Trophoblast cell (in vitro differentiated cells and primary cell): ENCODE measurements at regions not wholly inside any gene's neighbourhood (a gene's known extent, or its start where the extent isn't known, plus 50 kb on each side); places are given as distances from the start of the nearest gene placed in this dataset.

Experiments used
- DNase-seq, 2 donors: peaks; one replicate each; pipeline ENCODE4 v3.0.0-alpha.2; 2016
- H2AFZ ChIP-seq: 2 replicates; pipeline ENCODE4 v1.6.1; 2013; ENCODE audit warnings: low read length, moderate library complexity, mild to moderate bottlenecking; ENCODE audit not compliant: insufficient read depth, poor library complexity
- H2AK5ac ChIP-seq: 2 replicates; pipeline ENCODE4 v1.6.1; 2013; ENCODE audit warnings: mild to moderate bottlenecking, low read length
- H2BK120ac ChIP-seq: 2 replicates; pipeline ENCODE4 v1.6.1; 2013; ENCODE audit warnings: low read length, mild to moderate bottlenecking, moderate library complexity; ENCODE audit not compliant: insufficient read depth, poor library complexity
- H2BK12ac ChIP-seq: 2 replicates; pipeline ENCODE4 v1.6.1; 2013; ENCODE audit warnings: mild to moderate bottlenecking, low read length, moderate library complexity
- H2BK5ac ChIP-seq: 2 replicates; pipeline ENCODE4 v1.6.1; 2013; ENCODE audit warnings: low read length, low read depth, moderate library complexity, mild to moderate bottlenecking; ENCODE audit not compliant: poor library complexity
- H3K14ac ChIP-seq: 2 replicates; pipeline ENCODE4 v1.6.1; 2013; ENCODE audit warnings: mild to moderate bottlenecking, low read length
- H3K18ac ChIP-seq: 2 replicates; pipeline ENCODE4 v1.6.1; 2013; ENCODE audit warnings: mild to moderate bottlenecking, low read length
- H3K23ac ChIP-seq: 2 replicates; pipeline ENCODE4 v1.6.1; 2013; ENCODE audit warnings: low read length
- H3K27ac ChIP-seq: 2 replicates; pipeline ENCODE4 v1.5.1; 2013; ENCODE audit warnings: low read depth, mild to moderate bottlenecking, inconsistent platforms, low read length, moderate library complexity
- H3K27me3 ChIP-seq: 2 replicates; pipeline ENCODE4 v1.6.1; 2013; ENCODE audit warnings: inconsistent platforms, mild to moderate bottlenecking, low read length, moderate library complexity; ENCODE audit not compliant: insufficient read depth
- H3K36me3 ChIP-seq, 2 experiments: 1 replicate in 1 of 2; 2 replicates in 1 of 2; pipeline ENCODE4 v1.6.1; 2013; ENCODE audit warnings: low read length in 2 of 2, mild to moderate bottlenecking in 2 of 2, moderate library complexity in 1 of 2; ENCODE audit not compliant: insufficient read depth in 2 of 2, control insufficient read depth in 1 of 2
- H3K4ac ChIP-seq: 2 replicates; pipeline ENCODE4 v1.6.1; 2013; ENCODE audit warnings: low read depth, mild to moderate bottlenecking, low read length, moderate library complexity
- H3K4me1 ChIP-seq, 2 experiments: 1 replicate in 1 of 2; 2 replicates in 1 of 2; pipeline ENCODE4 v1.6.1; 2013; ENCODE audit warnings: low read length in 2 of 2, mild to moderate bottlenecking in 2 of 2, moderate library complexity in 1 of 2; ENCODE audit not compliant: insufficient read depth in 2 of 2, control insufficient read depth in 1 of 2
- H3K4me2 ChIP-seq: 2 replicates; pipeline ENCODE4 v1.6.1; 2013; ENCODE audit warnings: inconsistent platforms, mild to moderate bottlenecking, low read length, moderate library complexity
- H3K4me3 ChIP-seq: 2 replicates; pipeline ENCODE4 v1.5.1; 2013; ENCODE audit warnings: mild to moderate bottlenecking, low read depth, low read length, inconsistent platforms
- H3K79me1 ChIP-seq: one replicate; pipeline ENCODE4 v1.6.1; 2013; ENCODE audit warnings: low read length
- H3K79me2 ChIP-seq: 2 replicates; pipeline ENCODE4 v1.6.1; 2013; ENCODE audit warnings: low read length, mild to moderate bottlenecking; ENCODE audit not compliant: control insufficient read depth, insufficient read depth, poor library complexity
- H3K9ac ChIP-seq: 2 replicates; pipeline ENCODE4 v1.6.1; 2013; ENCODE audit warnings: mild to moderate bottlenecking, low read length
- H3K9me3 ChIP-seq: 2 replicates; pipeline ENCODE4 v1.6.1; 2013; ENCODE audit warnings: low read depth, mild to moderate bottlenecking, control low read depth, inconsistent platforms, low read length; ENCODE audit not compliant: insufficient read depth
- H4K12ac ChIP-seq: 2 replicates; pipeline ENCODE4 v1.6.1; 2013; ENCODE audit warnings: low read depth, mild to moderate bottlenecking, low read length, moderate library complexity
- H4K8ac ChIP-seq: 2 replicates; pipeline ENCODE4 v1.6.1; 2013; ENCODE audit warnings: low read depth, mild to moderate bottlenecking, low read length, moderate library complexity
- H4K91ac ChIP-seq: one replicate; pipeline ENCODE4 v1.6.1; 2013; ENCODE audit warnings: low read depth, mild to moderate bottlenecking, low read length, moderate library complexity
- WGBS: extraction: QIAGEN DNeasy Blood & Tissue Kit; methylation state at CpG from one replicate; pipeline ENCODE4 v1.1.7; 2013; ENCODE audit warnings: missing lambda C conversion rate; ENCODE audit not compliant: insufficient read length, insufficient coverage; ENCODE audit errors: extremely low coverage; 5-methylcytosine and 5-hydroxymethylcytosine counted together

GRCh38 chr4:137967480-137968190 lies 274.5 kb downstream of the SLC7A11 start:
- Histone ChIP-seq H3K36me3 (no peaks in the 10 kb centered on the region), H3K4me1 (no peaks in the 10 kb centered on the region), H4K8ac (no peak overlapping the region), H2AFZ (no peak overlapping the region), H3K9ac (no peak overlapping the region), H3K79me1 (no peaks in the 10 kb centered on the region), H3K27ac (no peak overlapping the region), H3K4ac (no peak overlapping the region), H2BK120ac (no peak overlapping the region), H3K27me3 (no peaks in the 10 kb centered on the region), H3K4me2 (no peak overlapping the region), H4K91ac (no peak overlapping the region), H4K12ac (no peak overlapping the region), H3K23ac (no peak overlapping the region), H3K14ac (no peak overlapping the region), H3K4me3 (no peak overlapping the region), H3K18ac (no peak overlapping the region), H2BK12ac (no peak overlapping the region), H3K9me3 (no peaks in the 10 kb centered on the region), H2AK5ac (no peak overlapping the region), H3K79me2 (no peaks in the 10 kb centered on the region), H2BK5ac (no peak overlapping the region)
- no peak for DNase-seq
- WGBS, result no CpG with 5 or more reads among the region's 6 CpGs

- no peak overlapping the region for H4K8ac ChIP-seq
- no peak overlapping the region for H3K4me3 ChIP-seq
- H3K4me2 ChIP-seq, result no peak overlapping the region
- no peaks in the 10 kb centered on the region for H3K27me3 ChIP-seq
- no peak overlapping the region for H3K23ac ChIP-seq
- no peak overlapping the region for H2BK5ac ChIP-seq
- no peak for DNase-seq
- no peaks in the 10 kb centered on the region for H3K79me2 ChIP-seq
- H3K4me1 ChIP-seq, result no peaks in the 10 kb centered on the region
- H3K14ac ChIP-seq, result no peak overlapping the region
- no peak overlapping the region for H3K18ac ChIP-seq
- no peak overlapping the region for H4K91ac ChIP-seq
- no peaks in the 10 kb centered on the region for H3K36me3 ChIP-seq
- H3K4ac ChIP-seq, result no peak overlapping the region
- no peaks in the 10 kb centered on the region for H3K9me3 ChIP-seq
- H4K12ac ChIP-seq, result no peak overlapping the region
- no peak overlapping the region for H2AFZ ChIP-seq
- no peak overlapping the region for H3K27ac ChIP-seq
- H3K79me1 ChIP-seq, result no peaks in the 10 kb centered on the region
- no peak overlapping the region for H3K9ac ChIP-seq
- no peak overlapping the region for H2AK5ac ChIP-seq
- no CpG with 5 or more reads among the region's 3 CpGs for WGBS
- no peak overlapping the region for H2BK12ac ChIP-seq
- H2BK120ac ChIP-seq, result no peak overlapping the region
Measured at GRCh38 chr4:137966504-137966903, 275.6 kb downstream of the SLC7A11 start.

DNA sequence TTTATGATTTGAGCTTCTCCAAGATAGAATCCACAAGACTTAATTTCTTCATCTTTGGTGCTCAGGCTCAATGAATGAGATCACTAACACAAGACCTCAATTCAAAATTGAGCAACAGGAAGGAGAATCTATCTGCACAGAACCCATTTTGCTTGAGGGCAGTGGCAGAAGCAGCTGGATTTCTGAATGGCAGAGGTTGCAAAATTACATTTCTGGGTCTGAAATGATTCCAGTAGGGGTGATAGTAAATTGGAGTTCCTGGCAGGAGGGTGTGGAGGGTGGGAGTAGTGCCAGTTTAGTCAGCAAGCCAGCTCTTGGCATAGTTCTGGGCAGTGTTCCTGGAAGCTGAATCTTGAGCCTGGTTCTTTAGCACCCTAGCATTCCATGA lies 281.1 kb downstream of the SLC7A11 start:
- no peak overlapping the region for H2BK5ac ChIP-seq
- no peak overlapping the region for H3K4me2 ChIP-seq
- H3K36me3 ChIP-seq, result no peaks in the 10 kb centered on the region
- H3K23ac ChIP-seq, result no peak overlapping the region
- H2BK12ac ChIP-seq, result no peak overlapping the region
- no peak overlapping the region for H4K8ac ChIP-seq
- H2AFZ ChIP-seq, result no peak overlapping the region
- no peaks in the 10 kb centered on the region for H3K4me1 ChIP-seq
- no peaks in the 10 kb centered on the region for H3K79me2 ChIP-seq
- no peak overlapping the region for H2AK5ac ChIP-seq
- no peak overlapping the region for H4K12ac ChIP-seq
- H3K18ac ChIP-seq, result no peak overlapping the region
- peak in 1 of 2 donors; percentile 23 for DNase-seq
- H4K91ac ChIP-seq, result no peak overlapping the region
- no peak overlapping the region for H3K4me3 ChIP-seq
- no peak overlapping the region for H2BK120ac ChIP-seq
- no peak overlapping the region for H3K27ac ChIP-seq
- no peak overlapping the region for H3K4ac ChIP-seq
- H3K9me3 ChIP-seq, result no peaks in the 10 kb centered on the region
- H3K27me3 ChIP-seq, result no peaks in the 10 kb centered on the region
- no peak overlapping the region for H3K14ac ChIP-seq
- H3K79me1 ChIP-seq, result no peaks in the 10 kb centered on the region
- H3K9ac ChIP-seq, result no peak overlapping the region

- no peak overlapping the region for H2AK5ac ChIP-seq
- no peak overlapping the region for H3K23ac ChIP-seq
- WGBS, result no CpG with 5 or more reads among the region's 3 CpGs
- no peak for DNase-seq
- no peak overlapping the region for H2BK5ac ChIP-seq
- H3K79me1 ChIP-seq, result no peaks in the 10 kb centered on the region
- no peaks in the 10 kb centered on the region for H3K4me1 ChIP-seq
- no peak overlapping the region for H3K27ac ChIP-seq
- H4K12ac ChIP-seq, result no peak overlapping the region
- H3K9me3 ChIP-seq, result no peaks in the 10 kb centered on the region
- H4K91ac ChIP-seq, result no peak overlapping the region
- H2AFZ ChIP-seq, result no peak overlapping the region
- H3K9ac ChIP-seq, result no peak overlapping the region
- no peak overlapping the region for H2BK120ac ChIP-seq
- no peak overlapping the region for H3K14ac ChIP-seq
- H3K36me3 ChIP-seq, result no peaks in the 10 kb centered on the region
- H2BK12ac ChIP-seq, result no peak overlapping the region
- no peak overlapping the region for H3K4me3 ChIP-seq
- H3K79me2 ChIP-seq, result no peaks in the 10 kb centered on the region
- no peak overlapping the region for H4K8ac ChIP-seq
- H3K4me2 ChIP-seq, result no peak overlapping the region
- no peaks in the 10 kb centered on the region for H3K27me3 ChIP-seq
- H3K18ac ChIP-seq, result no peak overlapping the region
- H3K4ac ChIP-seq, result no peak overlapping the region
Measured at GRCh38 chr4:137960371-137961050, 281.6 kb downstream of the SLC7A11 start.
